HCT116 (cell line): ENCODE measurements at regions not wholly inside any gene's neighbourhood (a gene's known extent, or its start where the extent isn't known, plus 50 kb on each side); places are given as distances from the start of the nearest gene placed in this dataset.

ENCODE experiments used
- ATAC-seq: fragments of 200-7000 bp; cut with Tn5 transposase; 2 replicates; pipeline ENCODE4 v1.9.1; 2020; ENCODE audit warnings: mild to moderate bottlenecking, moderate library complexity
- BruUV-seq: library from RNA; stranded (reverse); fragments of 400-500 nt; replicated peaks from 2 replicates; lab custom pipeline; 2021; lab: Mats Ljungman, UMichigan
- CTCF ChIA-PET: fragments of 300-600 bp; sonication (Branson Sonifier 250); formaldehyde crosslinking; loops from one replicate; lab custom pipeline; 2021; ENCODE audit warnings: antibody characterized with exemption; lab: Charles Lee
- POLR2A ChIA-PET: fragments of 300-600, 350-600 bp; sonication (Branson Sonifier 250); formaldehyde crosslinking; loops from one replicate; lab custom pipeline; 2021; ENCODE audit warnings: antibody characterized with exemption; lab: Charles Lee
- RAD21 ChIA-PET, 2 experiments: fragments of 300-600 bp; sonication (Branson Sonifier 250); formaldehyde crosslinking; loops; one replicate each; lab custom pipeline; 2023; ENCODE audit warnings: low total read pairs in 2 of 2; ENCODE audit not compliant: uncharacterized antibody in 2 of 2, unreplicated experiment in 2 of 2, low non-redundant PET in 1 of 2; lab: Charles Lee
- DNase-seq: peaks from one replicate; pipeline ENCODE4 v3.0.0-alpha.2; 2010; ENCODE audit warnings: low read depth, low spot score
- H2AFZ ChIP-seq: fragments of 200-600 bp; shearing (Covaris generic), sonication (generic); 2 replicates; pipeline ENCODE4 v1.6.1; 2017; ENCODE audit warnings: low read depth, mixed run types, mixed read lengths, antibody characterized with exemption, low read length; ENCODE audit not compliant: poor library complexity, severe bottlenecking
- H3K27ac ChIP-seq: 2 replicates; pipeline ENCODE4 v1.5.1; 2012; ENCODE audit warnings: low read depth, low read length
- H3K27me3 ChIP-seq: fragments of 200-600 bp; sonication (generic); 2 replicates; pipeline ENCODE4 v1.6.1; 2016; ENCODE audit warnings: mixed run types, low read length, mixed read lengths; ENCODE audit not compliant: insufficient read depth
- H3K36me3 ChIP-seq, 2 experiments: fragments of 200-500 bp in 1 of 2; fragments of 200-600 bp in 1 of 2; sonication (Bioruptor generic) in 1 of 2; sonication (generic) in 1 of 2; 2 replicates each; pipeline versions ENCODE4 v1.5.1 to v1.6.1; 2014 to 2016; ENCODE audit warnings: low read length in 2 of 2, inconsistent platforms in 1 of 2, mixed read lengths in 1 of 2, mixed run types in 1 of 2; ENCODE audit not compliant: insufficient read depth in 2 of 2, control insufficient read depth in 1 of 2
- H3K4me1 ChIP-seq, 2 experiments: fragments of 200-600 bp in 1 of 2; sonication (generic) in 1 of 2; 2 replicates each; pipeline versions ENCODE4 v1.5.1 to v1.6.1; 2012 to 2017; ENCODE audit warnings: low read length in 2 of 2, inconsistent platforms in 1 of 2, mild to moderate bottlenecking in 1 of 2, mixed read lengths in 1 of 2, mixed run types in 1 of 2, moderate library complexity in 1 of 2; ENCODE audit not compliant: insufficient read depth in 2 of 2, control insufficient read depth in 1 of 2
- H3K4me2 ChIP-seq: fragments of 200-600 bp; sonication (generic); 2 replicates; pipeline ENCODE4 v1.6.1; 2017; ENCODE audit warnings: mixed run types, low read length, mixed read lengths
- H3K4me3 ChIP-seq, 2 experiments: fragments of 200-600 bp in 1 of 2; sonication (generic) in 1 of 2; replicated peaks in 1 of 2; 2 replicates each; pipeline ENCODE4 v1.5.1; 2011 to 2016; ENCODE audit warnings: low read length in 2 of 2, control low read depth in 1 of 2, low read depth in 1 of 2, mild to moderate bottlenecking in 1 of 2, mixed read lengths in 1 of 2, mixed run types in 1 of 2
- H3K79me2 ChIP-seq: fragments of 200-600 bp; sonication (generic); 2 replicates; pipeline ENCODE4 v1.6.1; 2017; ENCODE audit warnings: mild to moderate bottlenecking, mixed run types, low read length, moderate library complexity, mixed read lengths; ENCODE audit not compliant: insufficient read depth
- H3K9ac ChIP-seq: fragments of 200-600 bp; sonication (generic); 2 replicates; pipeline ENCODE4 v1.6.1; 2016; ENCODE audit warnings: low read length, mixed read lengths
- H3K9me2 ChIP-seq: fragments of 200-600 bp; sonication (generic), shearing (Covaris generic); 2 replicates; pipeline ENCODE4 v1.6.1; 2017; ENCODE audit warnings: mixed run types, mild to moderate bottlenecking, moderate library complexity; ENCODE audit not compliant: insufficient read depth
- H3K9me3 ChIP-seq, 2 experiments: fragments of 200-500 bp in 1 of 2; fragments of 200-600 bp in 1 of 2; sonication (Bioruptor generic) in 1 of 2; sonication (generic) in 1 of 2; 2 replicates each; pipeline ENCODE4 v1.6.1; 2014 to 2017; ENCODE audit warnings: low read length in 2 of 2, mixed read lengths in 2 of 2, inconsistent platforms in 1 of 2, low read depth in 1 of 2, mild to moderate bottlenecking in 1 of 2, mixed run types in 1 of 2, moderate library complexity in 1 of 2; ENCODE audit not compliant: control insufficient read depth in 1 of 2, insufficient read depth in 1 of 2
- H4K20me1 ChIP-seq: fragments of 200-600 bp; sonication (generic), shearing (Covaris generic); 2 replicates; pipeline ENCODE4 v1.6.1; 2017; ENCODE audit warnings: mixed run types, mild to moderate bottlenecking, moderate library complexity; ENCODE audit not compliant: insufficient read depth
- ATF3 ChIP-seq: IDR thresholded peaks from 2 replicates; pipeline ENCODE4 v1.6.1; 2012
- CBX3 ChIP-seq: IDR thresholded peaks from 2 replicates; pipeline ENCODE4 v1.6.1; 2012; ENCODE audit warnings: low read depth
- CEBPB ChIP-seq: IDR thresholded peaks from 2 replicates; pipeline ENCODE4 v1.6.1; 2012; ENCODE audit warnings: low read depth
- CTCF ChIP-seq, 3 experiments: fragments of 200-600 bp in 1 of 3; sonication (generic) in 1 of 3; IDR thresholded peaks in 2 of 3; conservative IDR thresholded peaks in 1 of 3; 2 replicates each; pipeline ENCODE4 v1.5.1; 2012 to 2017; ENCODE audit warnings: low read depth in 2 of 3, low read length in 2 of 3, antibody characterized with exemption in 1 of 3, borderline replicate concordance in 1 of 3, control low read depth in 1 of 3, mild to moderate bottlenecking in 1 of 3, mixed read lengths in 1 of 3, mixed run types in 1 of 3, moderate library complexity in 1 of 3; ENCODE audit not compliant: insufficient read depth in 1 of 3
- ELF1 ChIP-seq: IDR thresholded peaks from 2 replicates; pipeline ENCODE4 v1.6.1; 2012; ENCODE audit warnings: low read depth, borderline replicate concordance
- EZH2phosphoT487 ChIP-seq: fragments of 200-600 bp; IDR thresholded peaks from 2 replicates; pipeline ENCODE4 v1.6.1; 2018; ENCODE audit warnings: antibody characterized with exemption, borderline replicate concordance
- FOSL1 ChIP-seq: IDR thresholded peaks from 2 replicates; pipeline ENCODE4 v1.6.1; 2012; ENCODE audit warnings: low read depth
- JUND ChIP-seq: IDR thresholded peaks from 2 replicates; pipeline ENCODE4 v1.6.1; 2012
- MAX ChIP-seq: IDR thresholded peaks from 2 replicates; pipeline ENCODE4 v1.6.1; 2012
- POLR2A ChIP-seq: IDR thresholded peaks from 2 replicates; pipeline ENCODE4 v1.7.0; 2011; ENCODE audit warnings: borderline replicate concordance; ENCODE audit not compliant: insufficient read depth, insufficient read length; ENCODE audit errors: extremely low read depth
- POLR2AphosphoS5 ChIP-seq: IDR thresholded peaks from 2 replicates; pipeline ENCODE4 v1.6.1; 2011; ENCODE audit warnings: mild to moderate bottlenecking, low read depth, low read length, moderate library complexity
- RAD21 ChIP-seq: IDR thresholded peaks from 2 replicates; pipeline ENCODE4 v1.6.1; 2012; ENCODE audit warnings: low read depth, mild to moderate bottlenecking
- REST ChIP-seq: IDR thresholded peaks from 2 replicates; pipeline ENCODE4 v1.6.1; 2012; ENCODE audit warnings: low read depth
- SIN3A ChIP-seq: IDR thresholded peaks from 2 replicates; pipeline ENCODE4 v1.6.1; 2012; ENCODE audit warnings: low read depth
- SRF ChIP-seq: IDR thresholded peaks from 2 replicates; pipeline ENCODE4 v1.6.1; 2012; ENCODE audit warnings: low read depth
- TCF7L2 ChIP-seq: IDR thresholded peaks from 2 replicates; pipeline ENCODE4 v1.7.0; 2011; ENCODE audit warnings: borderline replicate concordance, inconsistent platforms; ENCODE audit not compliant: insufficient read depth, insufficient read length; ENCODE audit errors: extremely low read depth
- YY1 ChIP-seq: IDR thresholded peaks from 2 replicates; pipeline ENCODE4 v1.6.1; 2011; ENCODE audit warnings: low read length, low read depth, moderate library complexity, mild to moderate bottlenecking; ENCODE audit not compliant: insufficient replicate concordance; ENCODE audit errors: extremely low read depth
- ZBTB33 ChIP-seq: IDR thresholded peaks from 2 replicates; pipeline ENCODE4 v1.6.1; 2011; ENCODE audit warnings: mild to moderate bottlenecking, low read length, moderate library complexity; ENCODE audit not compliant: insufficient replicate concordance; ENCODE audit errors: extremely low read depth
- ZFX ChIP-seq: fragments of 450-650 bp; IDR thresholded peaks from 2 replicates; pipeline ENCODE4 v1.6.1; 2017
- ZNF274 ChIP-seq: fragments of 200-500 bp; sonication (Bioruptor generic); IDR thresholded peaks from 2 replicates; pipeline ENCODE4 v1.6.1; 2014; ENCODE audit warnings: mild to moderate bottlenecking, low read depth, low read length, inconsistent platforms
- intact Hi-C: fragments of 100-400 bp; cut with micrococcal nuclease; formaldehyde crosslinking; loops from 2 replicates; pipeline ENCODE4 v1.10.0; 2022

GRCh38 chr4:44983083-44983482, 256.7 kb upstream of the GNPDA2 start:
- Histone ChIP-seq H3K27ac (no peak overlapping the region), H3K9me2 (no peaks in the 10 kb centered on the region), H3K79me2 (no peaks in the 10 kb centered on the region), H3K36me3 (no peaks in the 10 kb centered on the region), H3K9ac (no peak overlapping the region), H3K4me2 (no peak overlapping the region), H3K27me3 (no peaks in the 10 kb centered on the region), H4K20me1 (no peaks in the 10 kb centered on the region), H3K9me3 (peaks cover 0 to 37% of the 10 kb centered on the region in 2 experiments; a peak in 2 of 4 replicates), H3K4me3 (no peak overlapping the region), H3K4me1 (no peaks in the 10 kb centered on the region), H2AFZ (no peak overlapping the region)
- ATAC-seq (no peak), DNase-seq (no peak)
- no TSS peak for BruUV-seq
- no peak for TF ChIP-seq JUND
- no peak for TF ChIP-seq POLR2AphosphoS5
- TF ChIP-seq ZNF274 = no peak
- TF ChIP-seq EZH2phosphoT487 = no peak
- TF ChIP-seq RAD21 = no peak
- no peak for TF ChIP-seq MAX
- TF ChIP-seq YY1 = no peak
- no peak for TF ChIP-seq ELF1
- no peak for TF ChIP-seq ATF3
- no peak for TF ChIP-seq TCF7L2
- TF ChIP-seq SRF = no peak
- TF ChIP-seq ZFX = no peak
- TF ChIP-seq SIN3A = no peak
- TF ChIP-seq FOSL1 = no peak
- TF ChIP-seq REST = no peak
- TF ChIP-seq CTCF (IDR thresholded peaks at IDR 0.05 in 2 of 3, conservative IDR thresholded peaks at IDR 0.05 in 1 of 3; ENCODE audit: borderline replicate concordance in 1 of 3, insufficient read depth in 1 of 3, low read depth in 2 of 3, low read length in 2 of 3) = no peak
- TF ChIP-seq CBX3 = no peak
- TF ChIP-seq ZBTB33 = no peak
- TF ChIP-seq CEBPB = no peak
- TF ChIP-seq POLR2A = no peak
- ChIA-PET RAD21 (no interaction called here), POLR2A (no interaction called here), CTCF (no interaction called here)
- intact Hi-C loops = no loop called here
